22Rv1 (cell line): ENCODE measurements at regions not wholly inside any gene's neighbourhood (a gene's known extent, or its start where the extent isn't known, plus 50 kb on each side); places are given as distances from the start of the nearest gene placed in this dataset.

Experiments
- H3K27ac ChIP-seq: fragments of 450-650 bp; 2 replicates; pipeline ENCODE4 v1.5.1; 2017
- ZFX ChIP-seq: fragments of 450-650 bp; IDR thresholded peaks from 2 replicates; pipeline ENCODE4 v1.6.1; 2017; ENCODE audit warnings: antibody characterized with exemption, borderline replicate concordance
- TF ChIP-seq, protein P1 (sequence below): fragments of 450-650 bp; IDR thresholded peaks from 2 replicates; pipeline ENCODE4 v1.5.1; 2017; ENCODE audit warnings: mild to moderate bottlenecking

GRCh38 chr3:168752339-168752738, 656.6 kb upstream of the GOLIM4 start:
- TF ChIP-seq, protein P1, sequence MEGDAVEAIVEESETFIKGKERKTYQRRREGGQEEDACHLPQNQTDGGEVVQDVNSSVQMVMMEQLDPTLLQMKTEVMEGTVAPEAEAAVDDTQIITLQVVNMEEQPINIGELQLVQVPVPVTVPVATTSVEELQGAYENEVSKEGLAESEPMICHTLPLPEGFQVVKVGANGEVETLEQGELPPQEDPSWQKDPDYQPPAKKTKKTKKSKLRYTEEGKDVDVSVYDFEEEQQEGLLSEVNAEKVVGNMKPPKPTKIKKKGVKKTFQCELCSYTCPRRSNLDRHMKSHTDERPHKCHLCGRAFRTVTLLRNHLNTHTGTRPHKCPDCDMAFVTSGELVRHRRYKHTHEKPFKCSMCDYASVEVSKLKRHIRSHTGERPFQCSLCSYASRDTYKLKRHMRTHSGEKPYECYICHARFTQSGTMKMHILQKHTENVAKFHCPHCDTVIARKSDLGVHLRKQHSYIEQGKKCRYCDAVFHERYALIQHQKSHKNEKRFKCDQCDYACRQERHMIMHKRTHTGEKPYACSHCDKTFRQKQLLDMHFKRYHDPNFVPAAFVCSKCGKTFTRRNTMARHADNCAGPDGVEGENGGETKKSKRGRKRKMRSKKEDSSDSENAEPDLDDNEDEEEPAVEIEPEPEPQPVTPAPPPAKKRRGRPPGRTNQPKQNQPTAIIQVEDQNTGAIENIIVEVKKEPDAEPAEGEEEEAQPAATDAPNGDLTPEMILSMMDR, result no peak
- TF ChIP-seq ZFX, result no peak
- H3K27ac ChIP-seq, result no peak overlapping the region

- TF ChIP-seq ZFX, result no peak
- TF ChIP-seq, protein P1, result no peak
- H3K27ac ChIP-seq, result no peak overlapping the region
Observed at GRCh38 chr3:168747697-168748096, 652.0 kb upstream of the GOLIM4 start.

DNA sequence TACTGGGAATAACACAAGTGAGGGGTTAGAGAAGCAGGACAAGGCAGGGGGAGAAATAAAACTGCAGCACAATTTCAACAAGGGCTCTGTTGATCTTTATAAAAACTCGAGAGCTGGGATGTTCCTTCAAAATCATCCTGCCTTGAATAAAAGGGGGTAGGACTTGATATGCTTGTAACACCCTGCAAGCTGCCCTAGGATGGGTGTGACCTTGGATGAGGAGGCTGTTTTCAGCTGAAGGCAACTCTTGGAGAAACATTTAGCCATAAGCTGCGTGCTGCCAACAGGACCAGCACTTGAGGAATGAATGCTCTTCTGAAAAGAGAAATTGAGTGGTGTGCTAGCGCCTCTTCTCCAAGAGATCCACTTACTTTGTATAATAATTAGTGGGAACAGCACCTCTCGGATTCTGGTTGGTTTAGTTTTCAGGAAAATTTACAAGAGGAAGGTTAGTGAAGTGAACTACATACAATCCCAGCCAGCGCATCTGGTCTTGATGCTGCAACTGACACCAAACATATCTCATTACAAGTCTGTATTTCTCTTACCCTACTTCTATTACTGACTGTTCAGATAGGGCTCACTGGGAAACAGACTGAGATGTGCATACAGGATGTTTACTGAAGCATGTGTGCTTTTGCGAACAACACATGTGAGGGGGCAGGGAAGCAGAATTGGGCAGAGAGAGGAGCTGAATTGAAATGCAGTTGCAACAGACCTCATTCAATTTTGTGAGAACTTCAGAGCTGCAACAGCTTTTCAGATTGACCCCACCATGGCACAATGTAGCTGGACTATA, 643.0 kb upstream of the GOLIM4 start:
- TF ChIP-seq, protein P1, result no peak
- no peak for TF ChIP-seq ZFX
- H3K27ac ChIP-seq, result no peak overlapping the region

GRCh38 chr3:168736202-168736601, 640.5 kb upstream of the GOLIM4 start:
- H3K27ac ChIP-seq, result no peak overlapping the region
- TF ChIP-seq ZFX, result no peak
- TF ChIP-seq, protein P1, result no peak

GRCh38 chr3:168730073-168730472, 634.3 kb upstream of the GOLIM4 start:
- TF ChIP-seq, protein P1, result no peak
- TF ChIP-seq ZFX, result no peak
- no peak overlapping the region for H3K27ac ChIP-seq

- TF ChIP-seq ZFX, result no peak
- TF ChIP-seq, protein P1, result no peak
- H3K27ac ChIP-seq, result no peak overlapping the region
Observed at GRCh38 chr3:168722091-168722490, 626.4 kb upstream of the GOLIM4 start.

GRCh38 chr3:168714609-168715240, 619.0 kb upstream of the GOLIM4 start:
- no peak for TF ChIP-seq ZFX
- TF ChIP-seq, protein P1, result no peak
- H3K27ac ChIP-seq, result no peak overlapping the region
